ENCODE measurements at regions not wholly inside any gene's neighbourhood (a gene's known extent, or its start where the extent isn't known, plus 50 kb on each side); places are given as distances from the start of the nearest gene placed in this dataset.

- DNase-seq (ENCODE audit: low read depth), result no peak
These were observed 289.9 kb upstream of the FAM241A start for GRCh38 chr4:111855308-111855707.

- no peak for DNase-seq (ENCODE audit: low read depth)
These were observed 281.2 kb upstream of the FAM241A start for GRCh38 chr4:111864066-111864465.

GRCh38 chr4:111869339-111869738 lies 275.9 kb upstream of the FAM241A start:
- no peak for DNase-seq (ENCODE audit: low read depth)

- DNase-seq (ENCODE audit: low read depth), result no peak
These were observed 273.5 kb upstream of the FAM241A start for GRCh38 chr4:111871802-111872201.

- no peak for DNase-seq (ENCODE audit: low read depth)
These were observed 271.5 kb upstream of the FAM241A start for GRCh38 chr4:111873801-111874200.

GRCh38 chr4:111879539-111879938 lies 265.7 kb upstream of the FAM241A start:
- DNase-seq (ENCODE audit: low read depth), result no peak

- no peak for DNase-seq (ENCODE audit: low read depth)
These were observed 265.1 kb upstream of the FAM241A start for GRCh38 chr4:111880116-111880515.

- DNase-seq (ENCODE audit: low read depth), result peak; percentile 10
These were observed 261.7 kb upstream of the FAM241A start for GRCh38 chr4:111883557-111883999.

- no peak for DNase-seq (ENCODE audit: low read depth)
These were observed 254.8 kb upstream of the FAM241A start for GRCh38 chr4:111890412-111890811.

- no peak for DNase-seq (ENCODE audit: low read depth)
These were observed 239.7 kb upstream of the FAM241A start for GRCh38 chr4:111905511-111905910.

- no peak for DNase-seq (ENCODE audit: low read depth)
These were observed 225.6 kb upstream of the FAM241A start for GRCh38 chr4:111919639-111920038.

- DNase-seq (ENCODE audit: low read depth), result no peak
These were observed 223.5 kb upstream of the FAM241A start for GRCh38 chr4:111921714-111922113.

GRCh38 chr4:111923786-111924185 lies 221.5 kb upstream of the FAM241A start:
- peak; percentile 73 for DNase-seq (ENCODE audit: low read depth)

GRCh38 chr4:111924696-111925095 lies 220.6 kb upstream of the FAM241A start:
- DNase-seq (ENCODE audit: low read depth), result no peak

GRCh38 chr4:111930659-111931058 lies 214.6 kb upstream of the FAM241A start:
- no peak for DNase-seq (ENCODE audit: low read depth)

- DNase-seq (ENCODE audit: low read depth), result no peak
These were observed 211.6 kb upstream of the FAM241A start for GRCh38 chr4:111933703-111934102.

GRCh38 chr4:111934314-111934713 lies 210.9 kb upstream of the FAM241A start:
- DNase-seq (ENCODE audit: low read depth), result peak; percentile 17

- DNase-seq (ENCODE audit: low read depth), result peak; percentile 59
These were observed 207.9 kb upstream of the FAM241A start for GRCh38 chr4:111937368-111937767.

- DNase-seq (ENCODE audit: low read depth), result no peak
These were observed 203.3 kb upstream of the FAM241A start for GRCh38 chr4:111941957-111942356.

GRCh38 chr4:111943796-111944203 lies 201.5 kb upstream of the FAM241A start:
- DNase-seq (ENCODE audit: low read depth), result peak; percentile 56

- no peak for DNase-seq (ENCODE audit: low read depth)
These were observed 200.2 kb upstream of the FAM241A start for GRCh38 chr4:111945014-111945413.

GRCh38 chr4:111946800-111947199 lies 198.5 kb upstream of the FAM241A start:
- DNase-seq (ENCODE audit: low read depth), result no peak

GRCh38 chr4:111952688-111953087 lies 192.6 kb upstream of the FAM241A start:
- peak; percentile 50 for DNase-seq (ENCODE audit: low read depth)

GRCh38 chr4:111954550-111954949 lies 190.7 kb upstream of the FAM241A start:
- DNase-seq (ENCODE audit: low read depth), result peak; percentile 29

- DNase-seq (ENCODE audit: low read depth), result no peak
These were observed 190.3 kb upstream of the FAM241A start for GRCh38 chr4:111955001-111955400.

All from M059J (cell line).